GM10248 (cell line): ENCODE measurements at regions not wholly inside any gene's neighbourhood (a gene's known extent, or its start where the extent isn't known, plus 50 kb on each side); places are given as distances from the start of the nearest gene placed in this dataset.

Experiments used
- CTCF ChIA-PET: fragments of 300-600 bp; sonication (Branson Sonifier 250); formaldehyde crosslinking; extraction: SDS; loops from one replicate; lab custom pipeline; 2021; ENCODE audit warnings: antibody characterized with exemption; lab: Yijun Ruan, JAX
- POLR2A ChIA-PET: fragments of 350-650 bp; sonication (Branson Sonifier 250); formaldehyde crosslinking; extraction: SDS; loops from one replicate; lab custom pipeline; 2020; ENCODE audit warnings: antibody characterized with exemption; lab: Yijun Ruan, JAX
- DNase-seq: peaks from one replicate; pipeline ENCODE4 v3.0.0; 2012; ENCODE audit errors: extremely low spot score
- CTCF ChIP-seq: IDR thresholded peaks from 2 replicates; pipeline ENCODE4 v1.5.1; 2012; ENCODE audit warnings: mild to moderate bottlenecking, low read depth; ENCODE audit errors: extremely low read depth, missing control alignments, control extremely low read depth

GRCh38 chr1:222375701-222376100 is 172.2 kb downstream of the HHIPL2 start:
- ChIA-PET CTCF (no interaction called here), POLR2A (no interaction called here)
- no peak for TF ChIP-seq CTCF
- DNase-seq = no peak

GRCh38 chr1:222373831-222374602 is 173.9 kb downstream of the HHIPL2 start:
- POLR2A ChIA-PET = no interaction called here
- no peak for TF ChIP-seq CTCF
- DNase-seq = no peak
- CTCF ChIA-PET = no interaction called here

- no peak for TF ChIP-seq CTCF
- ChIA-PET CTCF (no interaction called here), POLR2A (no interaction called here)
- no peak for DNase-seq
Observed at GRCh38 chr1:222373216-222373615, 174.7 kb downstream of the HHIPL2 start.

GRCh38 chr1:222372221-222372620 is 175.7 kb downstream of the HHIPL2 start:
- no peak for DNase-seq
- no peak for TF ChIP-seq CTCF
- ChIA-PET CTCF (interaction anchor here (1.3 kb wide), 1 partner anchor 10 kb away, joined by 6 read pairs; no protein-coding TSS in a partner anchor), POLR2A (no interaction called here)

GRCh38 chr1:222370913-222371675 is 176.8 kb downstream of the HHIPL2 start:
- no peak for DNase-seq
- TF ChIP-seq CTCF = no peak
- POLR2A ChIA-PET = no interaction called here
- CTCF ChIA-PET = interaction anchor here (1.3 to 1.7 kb wide), 2 partner anchors 9 to 15 kb away, joined by 5 to 6 read pairs; no protein-coding TSS in a partner anchor

- CTCF ChIA-PET = interaction anchor here (1.7 kb wide), 1 partner anchor 16 kb away, joined by 5 read pairs; no protein-coding TSS in a partner anchor
Observed at GRCh38 chr1:222370081-222370912, 177.6 kb downstream of the HHIPL2 start.

More at GRCh38 chr1:222370081-222370912, 177.6 kb downstream of the HHIPL2 start:
- POLR2A ChIA-PET = no interaction called here
- TF ChIP-seq CTCF = no peak
- no peak for DNase-seq
